ENCODE measurements at regions not wholly inside any gene's neighbourhood (a gene's known extent, or its start where the extent isn't known, plus 50 kb on each side); places are given as distances from the start of the nearest gene placed in this dataset.

DNA sequence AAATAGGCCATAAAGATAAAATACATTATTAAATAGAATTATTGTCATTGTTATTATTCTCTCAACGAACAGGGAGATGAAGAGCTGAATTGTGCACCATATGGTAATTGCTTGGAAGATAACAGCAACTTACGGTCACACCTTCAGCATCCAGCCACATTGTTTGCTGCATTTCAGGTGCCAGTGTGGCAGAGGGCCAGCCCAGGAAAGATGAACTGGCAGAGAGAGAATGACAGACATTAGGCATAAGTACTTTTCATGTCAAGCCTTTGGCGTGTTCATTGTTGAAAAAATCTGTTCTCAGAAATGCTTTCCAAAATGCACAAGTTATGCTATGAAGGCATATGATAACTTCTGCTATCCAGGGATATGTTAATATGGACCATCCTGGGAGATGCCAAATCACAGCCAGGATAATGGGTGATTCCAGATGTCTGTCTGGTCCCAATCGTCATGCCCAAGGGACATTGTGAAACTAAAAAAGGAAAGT, 748.6 kb upstream of the PIK3C3 start:
- DNase-seq: no peak

DNA sequence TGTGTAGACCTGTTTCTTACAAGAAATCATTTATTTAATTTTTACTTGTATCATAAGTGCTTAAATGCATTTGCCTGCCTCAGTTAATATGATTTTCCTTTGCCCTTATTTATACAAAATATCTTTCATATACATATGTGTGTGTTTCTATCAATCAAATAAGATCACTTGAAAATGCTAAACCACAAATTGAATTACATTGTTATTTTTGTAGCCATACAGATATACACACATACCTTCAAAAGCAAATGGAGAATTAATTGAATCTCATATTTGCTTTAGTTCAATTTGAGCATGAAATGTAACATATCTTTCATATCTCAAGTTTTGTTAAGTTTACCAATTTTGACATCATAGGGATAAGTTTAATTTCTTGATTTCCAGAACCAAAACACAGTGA, 755.8 kb upstream of the PIK3C3 start:
- DNase-seq: no peak

DNA sequence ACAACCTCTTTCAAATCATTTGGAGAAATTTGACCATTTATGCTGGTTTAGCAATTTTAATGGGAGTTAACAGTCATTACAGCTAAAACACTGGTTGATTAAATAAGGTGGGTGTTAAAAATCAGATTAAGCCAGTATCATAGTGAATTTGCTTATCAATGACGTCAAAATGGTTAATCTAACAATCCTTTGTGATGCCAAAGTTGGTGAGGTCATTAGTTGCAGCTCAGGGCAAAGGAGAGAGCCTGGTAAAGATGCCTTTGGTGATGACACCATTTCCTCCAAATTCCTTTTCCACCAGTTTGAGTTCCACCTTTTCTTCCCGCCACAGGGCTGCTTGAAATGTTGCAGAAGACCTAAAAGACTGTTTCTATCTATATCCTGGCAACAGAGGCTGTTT, 757.1 kb upstream of the PIK3C3 start:
- DNase-seq: no peak

DNA sequence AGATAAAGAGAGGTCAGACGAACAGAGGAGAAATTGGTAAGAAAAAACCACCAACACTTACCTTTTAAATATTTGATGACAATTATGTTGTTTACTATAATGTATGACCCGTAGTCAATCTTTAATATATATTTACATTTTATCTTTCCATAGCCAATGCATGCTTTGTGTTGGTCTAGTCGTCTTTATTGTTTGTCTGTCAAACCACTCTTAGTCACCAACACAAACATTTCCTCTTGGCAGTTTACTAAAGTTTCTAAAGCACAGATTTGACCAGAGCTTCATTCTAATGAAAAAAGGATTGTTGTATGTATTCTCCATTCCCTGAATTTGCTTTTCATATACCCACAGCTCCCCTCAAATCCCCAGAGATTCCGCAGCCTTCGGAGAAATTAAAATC, 784.7 kb upstream of the PIK3C3 start:
- no peak for DNase-seq

- no peak for DNase-seq
Measured at GRCh38 chr18:41165625-41166024, 789.4 kb upstream of the PIK3C3 start.

- DNase-seq: no peak
Measured at GRCh38 chr18:41162781-41163180, 792.3 kb upstream of the PIK3C3 start.

GRCh38 chr18:41162191-41162590, 792.8 kb upstream of the PIK3C3 start:
- DNase-seq: no peak

DNA sequence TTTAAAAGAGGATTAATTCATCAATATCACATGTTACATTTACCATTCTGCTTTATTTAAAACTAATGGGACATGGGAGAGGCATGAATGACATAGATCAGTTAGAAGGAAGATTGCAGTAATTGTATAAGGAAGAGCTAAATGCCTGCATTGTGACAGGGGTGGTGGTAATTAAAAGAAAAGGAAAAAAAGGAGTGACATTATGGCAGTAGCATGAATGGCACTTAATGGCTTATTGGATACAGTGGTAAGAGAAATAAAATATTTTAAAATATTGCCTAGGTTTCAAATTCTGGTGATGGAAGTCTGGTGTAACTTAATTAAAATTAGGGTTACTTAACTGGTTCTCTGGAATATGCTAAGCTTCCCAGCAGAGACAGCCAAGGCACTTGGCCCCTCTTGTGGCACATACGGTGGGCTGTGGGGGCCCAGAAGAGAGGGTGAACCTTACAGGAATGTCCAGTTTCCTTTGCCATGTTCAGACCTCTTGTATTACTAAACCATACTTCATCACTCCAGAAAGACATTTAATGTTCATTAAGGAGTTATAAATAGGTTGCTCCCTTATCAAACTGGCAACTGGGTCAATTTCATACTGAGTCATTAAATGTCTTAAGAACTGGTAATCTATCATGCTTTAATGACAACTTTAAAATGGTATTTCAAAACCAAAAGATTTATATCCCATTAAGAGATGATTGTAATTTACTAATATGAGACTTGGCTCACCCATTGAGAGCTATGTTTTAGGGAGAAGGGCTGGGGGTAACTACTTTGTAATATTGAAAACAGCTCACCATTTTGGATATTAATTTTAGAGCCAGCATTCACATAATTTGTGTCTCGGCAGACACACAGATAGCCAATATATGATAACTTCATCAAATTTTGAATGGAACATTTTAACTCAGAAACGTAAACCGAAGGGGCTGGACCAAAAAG, 798.9 kb upstream of the PIK3C3 start:
- no peak for DNase-seq

GRCh38 chr18:41155025-41155424, 800.0 kb upstream of the PIK3C3 start:
- DNase-seq: no peak

DNA sequence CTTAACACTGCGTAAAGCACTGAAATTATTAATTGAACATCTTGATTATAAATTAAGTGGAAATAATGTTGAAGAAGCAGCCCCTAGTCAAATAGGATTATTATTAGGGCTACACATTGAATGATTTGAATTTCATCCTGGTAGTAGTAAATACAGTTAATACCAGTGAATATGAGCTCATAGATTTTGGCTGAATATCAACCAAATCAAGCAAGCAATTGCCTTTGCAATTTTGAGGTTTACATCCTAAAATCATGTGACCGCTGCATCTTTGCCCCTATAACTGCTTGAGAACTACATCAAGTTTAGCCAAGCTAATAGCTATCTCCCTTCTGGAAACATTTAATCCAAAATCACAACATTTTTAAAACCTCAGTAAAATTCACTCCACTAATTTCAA, 801.2 kb upstream of the PIK3C3 start:
- DNase-seq: no peak

GRCh38 chr18:41150316-41150715, 804.7 kb upstream of the PIK3C3 start:
- peak; percentile 31 for DNase-seq

DNA sequence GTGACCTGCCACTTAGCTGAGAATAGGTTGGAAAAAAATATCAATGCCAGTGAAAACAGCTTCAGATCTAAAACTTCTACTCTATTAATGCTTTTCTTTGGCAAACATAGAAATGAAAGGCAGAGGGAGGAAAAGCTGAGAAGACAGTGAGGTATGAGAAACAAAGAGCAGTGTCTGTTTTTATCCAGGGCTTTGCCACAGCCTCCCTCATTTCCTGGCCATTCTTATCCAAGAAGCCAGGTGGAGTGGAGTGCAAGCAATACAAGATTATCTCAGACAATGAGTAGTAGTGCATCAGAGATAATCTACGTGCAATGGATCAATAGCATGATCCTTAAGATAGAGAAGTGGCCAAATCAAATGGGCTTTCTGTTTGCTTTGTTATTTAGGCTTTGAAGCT, 808.7 kb upstream of the PIK3C3 start:
- no peak for DNase-seq

GRCh38 chr18:41145516-41145915, 809.5 kb upstream of the PIK3C3 start:
- no peak for DNase-seq

- DNase-seq: no peak
Measured at GRCh38 chr18:41144441-41144840, 810.6 kb upstream of the PIK3C3 start.

- DNase-seq: no peak
Measured at GRCh38 chr18:41140506-41140905, 814.5 kb upstream of the PIK3C3 start.

DNA sequence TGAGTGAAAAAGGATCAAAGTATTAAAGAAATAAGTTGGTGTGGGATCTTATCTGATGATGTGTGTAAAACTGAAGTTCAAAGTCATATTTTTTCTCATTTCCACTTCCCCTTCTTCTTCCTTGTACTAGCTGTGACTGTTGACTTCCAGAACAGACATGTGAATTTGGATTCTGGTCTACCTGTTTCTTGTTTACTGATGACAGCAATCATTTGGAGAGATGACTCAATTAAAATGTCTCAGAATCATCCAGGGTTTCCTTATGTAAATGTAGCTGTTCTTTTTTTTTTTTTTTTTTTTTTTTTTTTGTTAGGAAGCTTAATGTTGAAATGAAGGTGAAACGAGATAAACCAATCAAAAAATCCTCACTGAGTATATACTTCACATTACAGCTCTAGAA, 819.9 kb upstream of the PIK3C3 start:
- DNase-seq: no peak

DNA sequence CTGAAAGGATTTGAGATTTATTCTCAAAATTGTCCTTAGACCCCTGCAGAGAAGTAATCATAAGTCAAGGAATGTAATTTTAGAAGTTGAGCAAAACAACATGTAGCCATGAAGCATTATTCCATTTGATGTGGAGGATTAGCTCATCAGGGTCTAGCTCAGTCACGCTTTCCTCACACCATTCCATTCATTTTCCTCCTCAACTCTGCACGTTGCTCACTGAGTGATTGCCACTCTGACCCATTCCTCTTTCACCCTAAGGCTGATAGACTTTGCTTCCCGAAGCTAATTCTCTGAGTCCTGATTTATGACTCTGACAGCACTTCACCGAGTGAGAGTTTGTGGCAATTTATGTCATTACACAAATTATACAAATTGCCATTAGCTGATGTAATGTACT, 820.6 kb upstream of the PIK3C3 start:
- DNase-seq: no peak

- DNase-seq: no peak
Measured at GRCh38 chr18:41131050-41131449, 824.0 kb upstream of the PIK3C3 start.

DNA sequence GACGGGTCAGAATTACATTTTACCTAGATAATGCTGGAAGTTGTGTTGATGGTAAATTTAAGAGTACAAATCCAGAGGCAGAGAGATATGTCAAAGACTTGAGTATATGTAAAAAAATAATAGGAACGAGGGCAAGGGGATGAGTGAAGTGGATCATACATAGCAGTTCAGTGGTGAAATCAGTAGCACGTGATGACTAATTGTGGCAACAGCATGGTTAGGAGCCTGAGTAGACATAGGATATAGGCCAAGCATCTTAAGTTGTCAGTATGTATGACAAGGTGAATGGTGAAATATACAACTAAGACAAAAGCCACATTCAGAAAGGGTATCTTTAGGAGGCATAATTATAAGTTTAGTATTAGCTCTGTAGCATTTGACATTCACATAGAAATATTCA, 826.5 kb upstream of the PIK3C3 start:
- no peak for DNase-seq

DNA sequence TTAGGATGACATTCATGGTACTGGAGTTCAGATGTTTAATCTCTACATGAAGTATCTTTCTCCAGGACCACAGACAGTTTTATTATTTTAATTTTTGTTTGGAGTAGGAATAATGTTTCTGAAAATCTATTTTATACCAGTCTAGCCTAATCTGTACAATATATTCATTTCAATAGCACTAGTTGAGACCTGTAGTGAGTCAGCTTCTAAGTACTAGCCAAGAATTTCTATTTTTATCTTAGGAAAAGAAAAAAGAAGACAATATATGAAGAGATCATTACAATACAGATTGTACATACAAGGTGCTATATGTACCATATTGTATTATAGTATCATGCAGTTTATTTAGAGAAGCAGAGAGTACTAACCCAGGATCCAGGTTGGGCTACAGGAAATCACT, 826.9 kb upstream of the PIK3C3 start:
- no peak for DNase-seq

DNA sequence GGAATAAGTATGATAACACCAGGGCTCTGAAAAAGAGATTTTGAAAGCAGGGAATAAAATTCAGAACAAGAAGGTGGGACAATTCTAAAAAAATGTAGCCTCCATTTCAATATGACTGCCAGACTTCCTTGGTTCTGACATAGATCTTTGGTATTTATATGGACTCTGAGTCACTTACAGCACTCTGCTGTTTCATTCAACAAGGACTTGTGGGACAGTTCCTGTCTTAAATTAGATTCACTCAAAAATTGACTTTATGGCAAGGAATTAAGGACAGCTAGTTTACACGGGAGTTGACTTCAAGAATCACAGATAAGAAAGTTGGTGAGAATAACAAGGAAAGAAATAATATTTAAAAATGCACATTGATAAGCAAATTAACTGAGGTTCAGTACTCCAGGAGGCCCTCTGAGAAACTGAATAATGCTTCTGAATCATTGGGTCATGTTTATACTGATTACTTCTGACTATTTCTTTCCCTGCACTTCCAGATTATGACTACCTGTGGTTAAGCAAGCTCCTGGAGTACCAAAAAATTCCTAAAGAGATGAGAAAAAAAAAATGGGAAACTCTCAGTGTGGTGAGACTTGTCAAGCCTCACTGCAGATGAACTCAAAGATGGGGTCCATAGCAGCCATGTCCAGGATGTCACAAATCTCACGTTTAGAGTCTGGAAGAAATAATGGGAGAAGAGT, 828.3 kb upstream of the PIK3C3 start:
- DNase-seq: no peak

DNA sequence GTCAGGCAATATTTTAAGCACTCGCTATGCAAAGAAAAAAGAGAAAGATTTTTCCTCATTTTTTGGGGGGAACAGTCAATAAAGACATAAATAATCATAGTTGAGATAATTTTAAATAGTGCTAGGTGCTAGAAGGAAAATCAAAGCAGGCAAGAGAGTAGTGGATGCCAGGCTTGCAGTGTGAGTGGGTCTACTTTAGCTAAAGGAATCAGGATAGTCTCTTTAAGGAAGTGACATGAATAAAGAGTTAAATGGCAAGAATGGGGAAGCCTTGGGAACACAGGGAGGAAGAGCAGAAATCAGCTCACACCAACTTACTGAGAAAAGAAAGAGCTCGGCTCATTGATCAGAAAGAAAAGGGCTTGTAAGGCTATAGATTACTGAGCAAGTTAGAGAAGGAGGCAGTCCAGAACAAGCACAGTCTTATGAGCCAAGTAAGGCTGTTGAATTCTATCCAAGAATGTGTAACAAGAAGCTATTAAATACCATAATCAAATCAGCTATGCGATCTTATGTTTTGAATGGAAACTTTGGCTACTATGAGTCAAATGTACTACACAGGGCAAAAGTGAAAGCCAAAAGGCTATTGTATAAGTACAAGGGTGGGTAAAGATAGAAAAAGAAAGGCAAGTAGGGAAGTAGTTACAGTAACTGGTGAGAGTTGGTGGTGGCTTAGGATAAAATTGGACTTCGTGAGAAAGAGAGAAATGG, 833.8 kb upstream of the PIK3C3 start:
- DNase-seq: no peak

- DNase-seq: no peak
Measured at GRCh38 chr18:41119031-41119430, 836.0 kb upstream of the PIK3C3 start.
